ENCODE measurements at regions not wholly inside any gene's neighbourhood (a gene's known extent, or its start where the extent isn't known, plus 50 kb on each side); places are given as distances from the start of the nearest gene placed in this dataset.

DNA sequence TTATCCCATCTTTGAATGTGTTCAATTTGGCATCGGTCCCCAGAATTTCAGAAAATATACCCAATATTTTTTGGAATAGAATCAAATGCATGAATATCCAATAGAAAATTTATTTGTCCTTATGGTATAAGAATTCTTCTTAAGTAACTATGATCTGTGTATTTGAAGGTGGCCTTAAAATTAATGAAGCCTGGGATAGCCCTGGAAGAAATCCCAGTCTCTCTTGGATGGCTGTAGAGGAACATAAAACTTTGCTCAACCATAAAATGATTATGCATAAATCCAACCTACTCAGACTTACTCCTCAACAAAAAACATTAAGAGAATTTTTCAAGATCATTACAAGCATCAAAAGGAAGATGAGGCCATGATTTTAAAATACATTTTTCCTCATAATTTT is 269.4 kb upstream of the SMIM31 start:
- TF ChIP-seq EZH2 (IDR thresholded peaks at IDR 0.05; ENCODE audit: insufficient read depth, poor library complexity, severe bottlenecking) (no peak), EZH2phosphoT487 (IDR thresholded peaks at IDR 0.05; ENCODE audit: insufficient read depth, low read depth) (no peak)

Measured in GM23248 (cell line).